ACC112 (cell line): ENCODE measurements at regions not wholly inside any gene's neighbourhood (a gene's known extent, or its start where the extent isn't known, plus 50 kb on each side); places are given as distances from the start of the nearest gene placed in this dataset.
"Not testable (repeated sequence)": the region's sequence is repeated elsewhere in the genome, so short reads cannot be mapped to it uniquely, and the experiment has no call there.

Experiments used
- H2AFZ ChIP-seq: fragments of 200-600 bp; sonication (generic); one replicate; pipeline ENCODE4 v1.6.0; 2017; ENCODE audit warnings: antibody characterized with exemption, low read length; ENCODE audit not compliant: unreplicated experiment
- H3K27ac ChIP-seq: fragments of 200-600 bp; sonication (generic); 2 replicates; pipeline ENCODE4 v1.5.1; 2014; ENCODE audit warnings: low read depth, mild to moderate bottlenecking, antibody characterized with exemption, low read length, moderate library complexity
- H3K27me3 ChIP-seq: fragments of 200-600 bp; sonication (generic); 2 replicates; pipeline ENCODE4 v1.6.1; 2014; ENCODE audit warnings: mild to moderate bottlenecking, antibody characterized with exemption, low read length, moderate library complexity, mixed read lengths; ENCODE audit not compliant: insufficient read depth
- H3K36me3 ChIP-seq: fragments of 200-600 bp; sonication (generic); 2 replicates; pipeline ENCODE4 v1.6.1; 2016; ENCODE audit warnings: mild to moderate bottlenecking, antibody characterized with exemption, low read length, moderate library complexity, mixed read lengths; ENCODE audit not compliant: insufficient read depth
- H3K4me1 ChIP-seq: fragments of 200-600 bp; sonication (generic); one replicate; pipeline ENCODE4 v1.6.1; 2016; ENCODE audit warnings: low read length, mixed read lengths; ENCODE audit not compliant: insufficient read depth, unreplicated experiment, control insufficient read depth
- H3K4me3 ChIP-seq: fragments of 200-600 bp; sonication (generic); 2 replicates; pipeline ENCODE4 v1.5.1; 2014; ENCODE audit warnings: mild to moderate bottlenecking, low read depth, low read length
- H3K79me2 ChIP-seq: fragments of 200-600 bp; sonication (generic); one replicate; pipeline ENCODE4 v1.6.0; 2016; ENCODE audit warnings: low read length; ENCODE audit not compliant: control insufficient read depth, unreplicated experiment, insufficient read depth

- H3K79me2 ChIP-seq = no peaks in the 10 kb centered on the region
- peaks cover 4% of the 10 kb centered on the region; the same call in 1 of the 2 replicates for H3K27me3 ChIP-seq
- H3K4me1 ChIP-seq = no peaks in the 10 kb centered on the region
- no peak overlapping the region for H3K4me3 ChIP-seq
- no peak overlapping the region for H2AFZ ChIP-seq
- H3K27ac ChIP-seq = no peak overlapping the region
- H3K36me3 ChIP-seq = no peaks in the 10 kb centered on the region
Observed at GRCh38 chr5:136458481-136458880, 93.1 kb upstream of the TRPC7 start.

GRCh38 chr5:136457390-136458013 lies 92.2 kb upstream of the TRPC7 start:
- H2AFZ ChIP-seq = no peak overlapping the region
- no peaks in the 10 kb centered on the region for H3K36me3 ChIP-seq
- H3K79me2 ChIP-seq = no peaks in the 10 kb centered on the region
- H3K27ac ChIP-seq = no peak overlapping the region
- H3K4me3 ChIP-seq = no peak overlapping the region
- peaks cover 4% of the 10 kb centered on the region; the same call in 1 of the 2 replicates for H3K27me3 ChIP-seq
- no peaks in the 10 kb centered on the region for H3K4me1 ChIP-seq

GRCh38 chr5:136455409-136455808 lies 90.1 kb upstream of the TRPC7 start:
- Histone ChIP-seq H3K27me3 (peaks cover 4% of the 10 kb centered on the region; the same call in 1 of the 2 replicates), H3K4me1 (no peaks in the 10 kb centered on the region), H2AFZ (no peak overlapping the region), H3K27ac (no peak overlapping the region), H3K4me3 (no peak overlapping the region), H3K36me3 (no peaks in the 10 kb centered on the region), H3K79me2 (no peaks in the 10 kb centered on the region)

- Histone ChIP-seq H3K27me3 (peaks cover 4% of the 10 kb centered on the region; the same call in 1 of the 2 replicates), H3K4me1 (no peaks in the 10 kb centered on the region), H3K36me3 (no peaks in the 10 kb centered on the region), H3K27ac (no peak overlapping the region), H2AFZ (no peak overlapping the region), H3K79me2 (no peaks in the 10 kb centered on the region), H3K4me3 (no peak overlapping the region)
Observed at GRCh38 chr5:136453986-136454758, 88.8 kb upstream of the TRPC7 start.

GRCh38 chr5:136453199-136453598 lies 87.9 kb upstream of the TRPC7 start:
- Histone ChIP-seq H2AFZ (no peak overlapping the region), H3K79me2 (no peaks in the 10 kb centered on the region), H3K4me3 (no peak overlapping the region), H3K4me1 (no peaks in the 10 kb centered on the region), H3K36me3 (no peaks in the 10 kb centered on the region), H3K27ac (no peak overlapping the region), H3K27me3 (peaks cover 4% of the 10 kb centered on the region; the same call in 1 of the 2 replicates)

- H3K27ac ChIP-seq, H3K4me1 ChIP-seq, H2AFZ ChIP-seq, H3K27me3 ChIP-seq, H3K79me2 ChIP-seq, H3K36me3 ChIP-seq, H3K4me3 ChIP-seq: not testable (repeated sequence)
Observed at GRCh38 chr5:136447576-136447975, 82.2 kb upstream of the TRPC7 start.

GRCh38 chr5:136446565-136446964 lies 81.2 kb upstream of the TRPC7 start:
- Histone ChIP-seq H3K36me3 (no peaks in the 10 kb centered on the region), H3K27me3 (no peaks in the 10 kb centered on the region), H3K4me3 (no peak overlapping the region), H3K4me1 (no peaks in the 10 kb centered on the region), H3K79me2 (no peaks in the 10 kb centered on the region), H3K27ac (no peak overlapping the region), H2AFZ (no peak overlapping the region)

GRCh38 chr5:136444099-136444498 lies 78.8 kb upstream of the TRPC7 start:
- H3K36me3 ChIP-seq, H2AFZ ChIP-seq, H3K79me2 ChIP-seq, H3K27ac ChIP-seq, H3K4me1 ChIP-seq, H3K4me3 ChIP-seq, H3K27me3 ChIP-seq: not testable (repeated sequence)

- Histone ChIP-seq H3K27ac (no peak overlapping the region), H3K4me1 (no peaks in the 10 kb centered on the region), H3K36me3 (no peaks in the 10 kb centered on the region), H3K27me3 (0 out of 2 replicates have a peak, but pooled peaks cover 10% of the 10 kb centered on the region), H2AFZ (no peak overlapping the region), H3K79me2 (no peaks in the 10 kb centered on the region), H3K4me3 (no peak overlapping the region)
Observed at GRCh38 chr5:136439367-136439766, 74.0 kb upstream of the TRPC7 start.

- H3K79me2 ChIP-seq = no peaks in the 10 kb centered on the region
- H3K27me3 ChIP-seq = 0 out of 2 replicates have a peak, but pooled peaks cover 10% of the 10 kb centered on the region
- H3K4me1 ChIP-seq = no peaks in the 10 kb centered on the region
- no peak overlapping the region for H2AFZ ChIP-seq
- H3K27ac ChIP-seq = no peak overlapping the region
- H3K36me3 ChIP-seq = no peaks in the 10 kb centered on the region
- H3K4me3 ChIP-seq = no peak overlapping the region
Observed at GRCh38 chr5:136435946-136436543, 70.7 kb upstream of the TRPC7 start.
